Thyroid gland (tissue), 4 donors: ENCODE measurements at regions not wholly inside any gene's neighbourhood (a gene's known extent, or its start where the extent isn't known, plus 50 kb on each side); places are given as distances from the start of the nearest gene placed in this dataset.

ENCODE experiments used
- DNase-seq, 2 donors: peaks; one replicate each; pipeline ENCODE4 v3.0.0-alpha.2; 2019
- H3K27ac ChIP-seq, 3 donors: fragments of 200-600 bp; sonication (generic); 1 replicate in 2 of 3; 2 replicates in 1 of 3; pipeline ENCODE4 v1.5.1; 2016 to 2019; ENCODE audit warnings: mild to moderate bottlenecking in 1 of 3, moderate library complexity in 1 of 3
- H3K27me3 ChIP-seq: fragments of 200-600 bp; sonication (generic); one replicate; pipeline ENCODE4 v1.5.1; 2019
- H3K36me3 ChIP-seq, 2 donors: fragments of 200-600 bp; sonication (generic); one replicate each; pipeline ENCODE4 v1.5.1; 2016 to 2019
- H3K4me1 ChIP-seq, 2 donors: fragments of 200-600 bp; sonication (generic); one replicate each; pipeline ENCODE4 v1.5.1; 2017 to 2019
- H3K4me3 ChIP-seq, 3 donors: fragments of 200-600 bp; sonication (generic); replicated peaks in 1 of 3; 1 replicate in 2 of 3; 2 replicates in 1 of 3; pipeline ENCODE4 v1.5.1; 2016; ENCODE audit warnings: mild to moderate bottlenecking in 1 of 3
- H3K9me3 ChIP-seq: fragments of 200-600 bp; sonication (generic); one replicate; pipeline ENCODE4 v1.5.1; 2017
- CTCF ChIP-seq, 6 experiments: fragments of 200-600 bp in 3 of 6; fragments of 450-650 bp in 3 of 6; sonication (generic) in 3 of 6; IDR thresholded peaks; one replicate each; pipeline ENCODE4 v1.5.1; 2016 to 2019; ENCODE audit warnings: antibody characterized with exemption in 6 of 6, mild to moderate bottlenecking in 2 of 6, inconsistent platforms in 1 of 6, moderate library complexity in 1 of 6
- POLR2A ChIP-seq, 2 donors: fragments of 450-650 bp; IDR thresholded peaks; one replicate each; pipeline ENCODE4 v1.6.1; 2017; ENCODE audit warnings: antibody characterized with exemption in 2 of 2, mild to moderate bottlenecking in 2 of 2, moderate library complexity in 1 of 2
- WGBS, 2 donors: methylation state at CpG; one replicate each; pipeline ENCODE4 v1.1.5; 2017; 5-methylcytosine and 5-hydroxymethylcytosine counted together
- intact Hi-C: fragments of 100-400 bp; cut with DNase I; formaldehyde crosslinking; loops from one replicate; pipeline ENCODE4 v1.15.1; 2023

DNA sequence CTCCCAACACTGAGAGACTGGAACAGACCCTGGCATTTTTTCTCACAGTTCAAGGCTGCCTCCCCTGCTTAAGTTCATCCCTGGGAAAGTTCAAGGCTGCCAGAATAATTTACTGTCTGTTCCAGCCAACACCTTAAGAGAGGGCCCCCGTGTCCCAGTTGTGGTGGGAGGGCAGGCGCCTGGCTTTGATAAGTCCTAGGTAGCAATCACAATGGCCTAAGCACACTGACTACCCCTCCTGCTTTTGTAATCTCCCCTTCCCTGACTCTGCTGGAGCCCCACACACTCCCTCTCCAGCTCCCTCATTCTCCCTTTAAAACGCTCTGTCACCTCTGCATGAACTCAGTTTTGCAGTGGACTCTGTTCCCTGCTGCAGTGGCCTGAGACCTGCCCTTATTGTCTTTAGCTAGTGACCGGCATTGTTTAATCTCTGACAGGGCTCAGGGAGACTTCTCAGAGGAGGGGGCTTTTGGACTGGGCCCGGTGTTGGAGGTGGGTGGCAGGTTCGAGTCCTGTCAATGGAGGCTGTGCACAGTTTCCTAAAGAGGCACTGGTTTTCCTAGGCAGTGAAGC, 507.2 kb downstream of the TBC1D22A start:
- H3K27ac ChIP-seq, result no peak overlapping the region
- intact Hi-C loops, result no loop called here
- H3K4me1 ChIP-seq, result no peaks in the 10 kb centered on the region
- no peaks in the 10 kb centered on the region for H3K9me3 ChIP-seq
- H3K27me3 ChIP-seq, result no peaks in the 10 kb centered on the region
- H3K4me3 ChIP-seq, result no peak overlapping the region
- DNase-seq, result no peak
- no peak for TF ChIP-seq POLR2A (IDR thresholded peaks at IDR 0.05)
- 82 to 84% methylated on average over 6 of the region's 6 CpGs for WGBS, 2 donors
- no peaks in the 10 kb centered on the region for H3K36me3 ChIP-seq

DNA sequence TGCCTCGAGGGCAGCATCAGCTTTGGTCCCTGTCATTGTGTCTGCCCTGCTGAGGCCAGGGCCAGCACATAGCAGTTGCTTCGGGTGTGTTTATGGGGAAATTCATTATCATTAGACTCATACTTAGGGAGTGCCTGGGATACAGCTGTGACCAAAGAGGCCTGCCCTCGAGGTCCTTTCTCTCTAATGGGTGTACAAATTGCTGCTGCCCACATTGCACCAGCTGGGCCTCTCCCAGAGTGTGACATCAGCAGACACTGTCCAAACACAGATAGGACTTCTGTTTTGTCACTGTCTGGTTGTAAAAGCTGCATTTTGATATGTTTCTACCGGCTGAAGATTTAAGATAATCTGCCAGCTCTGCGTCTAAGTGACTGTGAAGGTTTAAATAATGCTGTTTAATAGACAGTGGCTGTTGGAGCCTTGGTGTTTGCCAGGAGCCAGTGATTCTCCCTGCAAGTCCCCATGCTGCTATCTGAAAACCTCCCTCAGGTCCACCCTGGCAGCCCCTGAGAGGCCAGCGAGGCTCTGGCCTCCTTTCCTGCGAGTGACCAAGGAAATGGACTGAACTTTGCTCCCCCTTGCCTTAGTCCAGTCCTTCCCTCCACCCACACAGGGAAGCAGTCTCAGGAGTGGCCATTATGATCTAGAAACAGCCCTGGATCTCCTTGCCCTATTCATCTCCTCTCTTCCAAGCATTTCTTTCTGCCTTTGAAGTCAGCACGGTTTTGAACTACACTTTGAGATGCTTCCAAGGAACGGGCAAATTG, 505.2 kb downstream of the TBC1D22A start:
- no peak overlapping the region for H3K27ac ChIP-seq
- 72 to 81% methylated on average over 9 of the region's 9 CpGs for WGBS, 2 donors
- intact Hi-C loops, result no loop called here
- no peaks in the 10 kb centered on the region for H3K4me1 ChIP-seq
- TF ChIP-seq POLR2A (IDR thresholded peaks at IDR 0.05), result no peak
- no peak for TF ChIP-seq CTCF (IDR thresholded peaks at IDR 0.05)
- no peaks in the 10 kb centered on the region for H3K9me3 ChIP-seq
- no peak overlapping the region for H3K4me3 ChIP-seq
- no peaks in the 10 kb centered on the region for H3K27me3 ChIP-seq
- DNase-seq, result no peak
- no peaks in the 10 kb centered on the region for H3K36me3 ChIP-seq

DNA sequence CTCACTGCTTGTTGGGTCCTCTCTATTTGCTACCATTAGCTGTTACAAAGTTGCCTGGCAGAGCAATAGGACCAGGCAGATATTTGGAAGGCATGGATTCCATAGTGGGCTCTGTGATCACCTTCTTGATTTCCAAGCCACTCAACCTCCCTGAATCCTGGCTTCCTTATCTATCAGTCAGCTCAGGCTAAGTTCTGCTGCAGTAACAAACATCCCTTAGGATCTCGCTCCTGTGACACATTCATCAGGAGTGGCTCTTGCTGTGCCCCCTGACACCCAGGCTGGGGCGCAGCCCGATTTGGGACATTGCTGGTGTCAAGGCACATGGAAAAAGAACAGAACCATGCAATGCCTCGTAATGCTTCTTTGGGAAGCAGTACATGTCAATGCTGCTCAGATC, 503.9 kb downstream of the TBC1D22A start:
- H3K27me3 ChIP-seq, result no peaks in the 10 kb centered on the region
- H3K27ac ChIP-seq, result no peak overlapping the region
- H3K36me3 ChIP-seq, result no peaks in the 10 kb centered on the region
- DNase-seq, result no peak
- TF ChIP-seq POLR2A (IDR thresholded peaks at IDR 0.05) (no peak), CTCF (IDR thresholded peaks at IDR 0.05) (no peak)
- no peaks in the 10 kb centered on the region for H3K4me1 ChIP-seq
- no peak overlapping the region for H3K4me3 ChIP-seq
- intact Hi-C loops, result no loop called here
- H3K9me3 ChIP-seq, result no peaks in the 10 kb centered on the region
- WGBS, 2 donors, result 92 to 94% methylated on average over 4 of the region's 4 CpGs

DNA sequence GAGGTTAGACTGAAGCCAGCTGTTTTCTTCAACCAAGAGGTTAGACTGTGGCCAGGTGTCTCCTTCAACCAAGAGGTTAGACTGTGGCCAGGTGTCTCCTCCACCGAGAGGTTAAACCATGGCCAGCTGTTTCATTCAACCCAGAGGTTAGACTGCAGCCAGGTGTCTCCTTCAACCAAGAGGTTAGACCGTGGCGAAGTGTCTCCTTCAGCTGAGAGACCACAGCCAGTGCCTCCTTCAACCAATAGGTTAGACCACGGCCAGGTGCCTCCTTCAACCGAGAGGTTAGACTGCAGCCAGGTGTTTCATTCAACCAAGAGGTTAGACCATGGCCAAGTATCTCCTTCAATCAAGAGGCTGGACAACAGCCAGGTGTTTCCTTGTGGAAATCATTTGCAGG, 498.1 kb downstream of the TBC1D22A start:
- 28 to 42% methylated on average over 3 of the region's 5 CpGs for WGBS, 2 donors
- H3K4me3 ChIP-seq, result no peak overlapping the region
- H3K36me3 ChIP-seq, result no peaks in the 10 kb centered on the region
- H3K27ac ChIP-seq, result no peak overlapping the region
- H3K4me1 ChIP-seq, result peaks cover 0 to 6% of the 10 kb centered on the region in 2 donors
- H3K9me3 ChIP-seq, result no peaks in the 10 kb centered on the region
- TF ChIP-seq POLR2A (IDR thresholded peaks at IDR 0.05) (no peak), CTCF (IDR thresholded peaks at IDR 0.05) (no peak)
- peak; percentile 52 to 53 for DNase-seq
- no peaks in the 10 kb centered on the region for H3K27me3 ChIP-seq
- intact Hi-C loops, result no loop called here

- H3K27me3 ChIP-seq, result no peaks in the 10 kb centered on the region
- no peaks in the 10 kb centered on the region for H3K9me3 ChIP-seq
- WGBS, 2 donors, result 88 to 93% methylated on average over 5 of the region's 5 CpGs
- H3K4me3 ChIP-seq, result no peak overlapping the region
- no peak for DNase-seq
- peaks cover 0 to 6% of the 10 kb centered on the region in 2 donors for H3K4me1 ChIP-seq
- TF ChIP-seq POLR2A (IDR thresholded peaks at IDR 0.05) (no peak), CTCF (IDR thresholded peaks at IDR 0.05) (no peak)
- H3K27ac ChIP-seq, result no peak overlapping the region
- no peaks in the 10 kb centered on the region for H3K36me3 ChIP-seq
- intact Hi-C loops, result no loop called here
These were observed 497.5 kb downstream of the TBC1D22A start for GRCh38 chr22:47259990-47260389.
